RCC 7860 (cell line): ENCODE measurements at regions not wholly inside any gene's neighbourhood (a gene's known extent, or its start where the extent isn't known, plus 50 kb on each side); places are given as distances from the start of the nearest gene placed in this dataset.
"Not testable (repeated sequence)": the region's sequence is repeated elsewhere in the genome, so short reads cannot be mapped to it uniquely, and the experiment has no call there.

Source experiments
- DNase-seq: peaks from one replicate; pipeline ENCODE4 v3.0.0-alpha.2; 2015; ENCODE audit warnings: low spot score
- FAIRE-seq: peaks from 2 replicates; lab custom pipeline; 2012; peaks lifted over from hg19 to GRCh38; lab: Jason Lieb, UNC

DNA sequence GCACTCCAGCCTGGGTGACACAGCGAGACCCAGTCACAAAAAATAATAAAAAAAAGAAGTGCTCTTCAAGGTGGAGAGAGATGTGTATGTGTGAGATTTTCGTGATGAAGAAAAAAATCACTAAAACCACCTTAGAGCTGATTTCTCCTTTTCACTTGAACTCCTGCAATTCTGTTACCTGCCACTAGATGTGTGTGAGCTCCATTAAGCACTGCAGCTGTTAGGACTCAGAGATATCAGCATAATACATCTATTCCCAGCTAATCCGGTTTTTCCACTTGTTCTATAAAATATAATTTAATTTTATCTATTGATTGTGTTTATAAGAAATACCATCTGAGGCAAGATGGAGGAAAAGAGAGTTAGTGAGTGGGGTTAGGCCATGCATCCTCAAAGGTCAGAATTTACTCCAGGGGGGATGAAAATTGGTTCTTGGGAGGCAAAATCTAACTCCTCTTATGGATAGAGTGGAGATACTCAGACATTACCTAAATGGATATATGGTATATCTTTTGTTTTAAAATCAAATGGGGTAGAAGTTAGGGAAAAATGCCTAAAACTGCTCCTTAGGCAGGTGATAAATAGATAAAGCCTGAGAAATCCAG, 152.7 kb downstream of the IL20RB start:
- FAIRE-seq: peak; percentile 60
- no peak for DNase-seq

DNA sequence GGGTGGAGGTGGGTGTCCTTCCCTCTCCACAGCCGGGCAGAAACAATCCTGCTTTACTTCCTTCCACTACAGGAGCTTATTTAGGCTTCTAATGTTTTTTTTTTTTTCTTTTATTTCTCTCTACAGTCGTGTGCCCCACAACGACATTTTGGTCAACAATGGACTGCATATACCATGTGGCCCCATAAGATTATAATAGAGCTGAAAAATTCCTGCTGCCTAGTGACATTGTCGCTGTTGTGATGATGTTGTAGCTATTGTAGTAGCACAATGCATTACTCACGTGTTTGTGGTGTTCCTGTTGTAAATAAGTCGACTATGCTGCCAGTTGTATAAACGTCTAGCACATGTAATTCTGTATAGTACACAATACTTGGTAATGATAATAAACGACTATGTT, 153.7 kb downstream of the IL20RB start:
- FAIRE-seq (no peak), DNase-seq (no peak)

DNA sequence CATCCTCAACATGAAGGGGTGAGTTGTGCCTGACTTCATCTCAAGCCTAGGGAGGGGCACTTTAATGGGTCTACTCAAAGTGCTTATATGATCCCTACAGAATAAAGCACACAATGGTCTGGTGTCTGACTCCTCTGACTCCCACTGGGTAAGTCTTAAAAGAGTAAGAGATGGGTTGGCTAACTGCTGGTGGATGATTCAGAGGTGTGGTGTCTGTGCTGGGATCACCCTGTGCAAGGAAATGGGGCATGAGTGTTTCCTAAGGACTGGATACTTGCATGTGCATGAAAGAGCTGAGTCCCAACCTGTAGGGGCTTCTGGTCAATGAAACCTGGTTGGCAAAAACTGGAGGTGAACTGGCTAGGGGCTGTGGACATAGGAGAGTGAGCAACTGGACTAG, 158.8 kb downstream of the IL20RB start:
- DNase-seq (no peak), FAIRE-seq (no peak)

GRCh38 chr3:137121704-137122314, 164.0 kb downstream of the IL20RB start:
- peak; percentile 8 for DNase-seq
- no peak for FAIRE-seq

- FAIRE-seq: no peak
- DNase-seq: no peak
Observed at GRCh38 chr3:137131081-137131480, 173.3 kb downstream of the IL20RB start.

GRCh38 chr3:137134431-137134830, 176.6 kb downstream of the IL20RB start:
- FAIRE-seq: no peak

GRCh38 chr3:137148406-137148805, 190.6 kb downstream of the IL20RB start:
- no peak for FAIRE-seq
- DNase-seq: no peak

More at GRCh38 chr3:137134431-137134830, 176.6 kb downstream of the IL20RB start:
- no peak for DNase-seq

DNA sequence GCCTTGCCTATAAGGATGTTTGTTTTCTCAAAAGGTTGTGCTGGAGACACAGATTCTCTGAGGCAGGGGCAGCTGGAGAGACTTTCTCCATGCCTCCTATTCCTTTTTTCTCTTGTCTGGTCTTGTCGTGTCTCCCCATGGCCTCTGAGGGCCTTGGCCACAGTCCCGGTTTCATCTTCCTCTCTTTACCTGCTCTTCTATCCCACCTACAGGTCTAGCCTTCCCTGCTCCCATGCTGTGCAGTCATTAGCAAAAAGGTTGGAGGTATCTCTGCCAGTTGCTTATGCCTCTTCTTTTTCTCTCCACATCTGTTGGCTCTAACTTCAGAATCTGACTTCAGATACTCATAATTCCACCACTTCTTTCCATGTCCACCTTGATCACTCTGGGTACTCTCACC, 191.1 kb downstream of the IL20RB start:
- FAIRE-seq (no peak), DNase-seq (no peak)

- FAIRE-seq (no peak), DNase-seq (no peak)
Observed at GRCh38 chr3:137150825-137151224, 193.0 kb downstream of the IL20RB start.

- not testable (repeated sequence) for FAIRE-seq, DNase-seq
Observed at GRCh38 chr3:137153046-137153445, 195.3 kb downstream of the IL20RB start.

GRCh38 chr3:137163241-137163871, 205.6 kb downstream of the IL20RB start:
- FAIRE-seq (no peak), DNase-seq (no peak)

GRCh38 chr3:137163958-137164357, 206.2 kb downstream of the IL20RB start:
- no peak for FAIRE-seq
- DNase-seq: no peak

- peak; percentile 22 for DNase-seq
- FAIRE-seq: no peak
Observed at GRCh38 chr3:137165117-137165806, 207.5 kb downstream of the IL20RB start.

DNA sequence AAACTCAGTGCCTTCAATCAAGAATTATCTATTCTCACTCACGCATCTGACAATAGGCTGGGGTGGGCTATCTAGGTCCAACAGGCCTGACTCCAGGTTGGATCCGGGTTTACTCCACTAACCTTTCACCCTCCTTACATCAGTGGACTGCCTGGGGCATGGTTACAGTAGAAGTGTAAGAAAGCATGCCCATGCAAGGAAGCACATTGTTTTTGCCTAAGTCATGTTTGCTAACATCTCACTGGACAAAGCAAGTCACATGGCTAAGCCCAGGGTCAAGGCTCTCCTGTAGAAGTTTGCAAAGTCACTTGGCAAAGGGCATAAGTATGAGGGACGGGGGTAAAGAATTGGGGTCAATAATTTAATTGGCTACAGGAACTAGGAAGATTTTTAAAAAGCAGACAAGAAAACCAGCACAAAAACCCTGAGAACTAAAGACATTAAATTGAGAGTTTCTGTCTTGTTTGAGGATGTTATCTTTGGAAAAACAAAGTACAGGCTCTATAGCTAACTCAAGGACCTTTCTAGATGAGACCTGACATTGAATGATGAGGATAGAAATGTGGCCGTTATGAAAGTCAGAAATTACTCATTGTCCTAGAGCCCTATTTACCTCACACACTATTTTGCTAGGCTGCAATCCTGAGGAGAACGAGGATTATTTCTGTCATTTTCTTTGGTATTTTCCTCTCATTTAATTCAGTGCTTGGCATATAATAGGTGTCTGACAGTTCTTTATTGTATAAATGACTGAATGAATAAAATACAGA, 214.2 kb downstream of the IL20RB start:
- DNase-seq (no peak), FAIRE-seq (no peak)

DNA sequence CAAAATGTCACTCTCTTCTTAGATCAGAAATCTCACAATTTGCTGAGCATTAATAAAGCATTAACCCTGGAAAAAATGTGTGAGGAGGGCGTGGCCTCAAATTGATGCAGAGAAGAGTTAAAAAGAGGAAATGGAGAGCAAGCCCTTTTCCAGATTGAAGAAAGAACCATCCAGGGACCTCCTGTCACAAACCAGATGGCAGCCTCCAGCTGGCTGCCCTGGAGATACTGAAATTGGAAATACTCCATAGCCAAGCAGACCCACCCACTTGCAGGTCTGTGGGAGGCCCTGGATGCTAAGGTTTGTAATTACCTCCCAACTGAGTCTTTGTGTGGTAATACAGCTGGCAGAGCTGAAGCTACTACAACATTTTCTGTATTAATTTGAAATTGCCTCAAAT, 214.9 kb downstream of the IL20RB start:
- FAIRE-seq: no peak
- no peak for DNase-seq

DNA sequence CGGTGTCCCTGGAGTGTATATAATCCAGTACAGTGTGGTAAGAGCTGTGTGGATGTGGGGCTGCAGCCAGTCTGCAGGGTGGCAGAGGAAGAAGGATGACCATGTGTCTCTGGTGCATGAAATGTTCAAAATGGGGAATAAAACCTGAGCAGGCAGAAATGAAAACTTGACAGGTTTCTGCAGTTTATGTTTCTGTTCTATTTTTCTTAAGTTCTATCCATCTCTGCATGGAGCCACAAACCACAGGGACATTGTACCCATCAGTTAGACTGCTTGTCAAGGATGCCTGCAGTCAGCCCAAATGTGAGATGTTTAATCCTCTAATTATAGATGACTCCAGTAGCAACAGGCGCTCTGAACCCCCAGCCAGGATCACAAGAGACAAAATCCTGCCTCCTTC, 216.7 kb downstream of the IL20RB start:
- no peak for DNase-seq

DNA sequence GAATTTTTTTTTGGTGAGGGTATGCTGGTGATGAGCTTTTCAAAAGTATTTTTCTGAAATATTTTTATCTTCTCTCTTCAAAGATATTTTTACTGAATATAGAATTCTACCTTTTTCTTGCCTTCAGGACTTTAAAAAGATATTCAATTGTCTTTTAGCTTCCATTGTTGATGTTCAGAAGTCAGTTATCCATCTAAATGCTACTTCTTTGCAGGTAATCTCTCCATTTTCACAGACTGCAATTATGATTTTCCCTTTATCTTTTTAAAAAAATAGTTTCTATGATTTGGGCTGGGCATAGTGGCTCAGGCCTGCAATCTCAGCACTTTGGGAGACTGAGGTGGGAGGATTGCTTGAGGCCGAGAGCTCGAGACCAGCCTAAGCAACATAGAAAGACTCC, 222.4 kb downstream of the IL20RB start:
- no peak for FAIRE-seq
- DNase-seq: no peak

More for the DNA sequence above, 216.7 kb downstream of the IL20RB start:
- no peak for FAIRE-seq

- no peak for FAIRE-seq
- no peak for DNase-seq
Observed at GRCh38 chr3:137191133-137191923, 233.5 kb downstream of the IL20RB start.

DNA sequence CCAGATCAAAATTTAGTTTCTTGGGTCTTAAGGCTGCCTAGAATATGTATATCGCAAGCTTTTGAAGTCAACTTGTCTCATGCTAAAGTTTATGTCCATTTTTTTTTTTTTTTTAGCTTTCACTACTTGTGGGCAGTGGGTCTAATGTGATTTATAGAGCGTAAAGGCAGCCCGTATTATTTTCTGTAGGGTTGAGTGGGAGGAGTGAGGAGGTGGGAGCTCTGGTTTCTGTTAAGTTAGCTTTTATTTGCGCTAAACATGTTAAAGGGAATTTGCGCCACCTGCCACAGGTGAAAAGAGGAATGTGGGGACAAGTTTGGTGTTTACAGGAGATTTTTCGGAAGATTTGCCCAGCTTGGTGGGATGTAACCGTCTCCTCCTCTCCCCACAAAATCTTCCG, 234.2 kb downstream of the IL20RB start:
- FAIRE-seq (no peak), DNase-seq (no peak)

DNA sequence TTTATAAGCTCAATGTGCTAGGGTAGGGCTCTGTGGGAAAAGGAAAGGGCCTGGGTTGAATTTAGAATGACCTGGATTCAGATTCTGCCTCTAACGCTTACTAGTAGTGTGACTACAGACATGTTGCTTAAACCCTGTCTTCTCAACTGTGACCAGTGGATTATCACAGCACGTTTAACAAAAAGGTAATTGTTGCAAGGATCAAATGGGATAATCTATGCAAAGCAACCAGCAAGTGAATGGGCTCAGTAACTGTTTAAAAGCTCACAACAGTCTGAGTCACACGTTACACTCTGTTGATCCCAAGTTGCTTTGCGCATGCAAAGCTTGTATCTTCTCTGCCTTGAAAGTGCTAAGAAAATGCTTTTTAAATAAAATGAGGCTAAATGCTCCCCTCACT, 236.5 kb downstream of the IL20RB start:
- DNase-seq (no peak), FAIRE-seq (no peak)
